ENCODE measurements at regions not wholly inside any gene's neighbourhood (a gene's known extent, or its start where the extent isn't known, plus 50 kb on each side); places are given as distances from the start of the nearest gene placed in this dataset.
A peak's percentile ranks its signal among the peaks of the same experiment; 100 is the strongest.

DNA sequence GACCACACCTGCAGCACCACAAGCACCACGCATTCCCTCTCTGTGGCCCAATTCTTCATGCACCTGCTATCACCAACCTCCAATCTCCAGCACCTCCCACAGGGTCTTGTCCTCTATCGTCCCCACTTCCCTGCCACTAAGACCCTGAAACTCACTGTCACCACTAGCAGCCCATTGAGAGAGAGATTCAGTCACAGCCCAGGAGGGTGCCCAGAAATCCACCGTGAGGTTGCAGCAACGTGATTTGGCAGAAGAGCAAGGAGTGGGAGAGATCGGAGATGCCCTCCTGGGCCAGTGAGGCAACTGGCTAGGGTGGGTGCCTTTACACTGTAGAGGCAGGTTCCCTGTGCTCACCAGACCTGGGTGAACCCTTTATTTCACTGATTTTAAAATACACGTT lies 90.1 kb downstream of the ANKRD60 start:
- no peak for DNase-seq

DNA sequence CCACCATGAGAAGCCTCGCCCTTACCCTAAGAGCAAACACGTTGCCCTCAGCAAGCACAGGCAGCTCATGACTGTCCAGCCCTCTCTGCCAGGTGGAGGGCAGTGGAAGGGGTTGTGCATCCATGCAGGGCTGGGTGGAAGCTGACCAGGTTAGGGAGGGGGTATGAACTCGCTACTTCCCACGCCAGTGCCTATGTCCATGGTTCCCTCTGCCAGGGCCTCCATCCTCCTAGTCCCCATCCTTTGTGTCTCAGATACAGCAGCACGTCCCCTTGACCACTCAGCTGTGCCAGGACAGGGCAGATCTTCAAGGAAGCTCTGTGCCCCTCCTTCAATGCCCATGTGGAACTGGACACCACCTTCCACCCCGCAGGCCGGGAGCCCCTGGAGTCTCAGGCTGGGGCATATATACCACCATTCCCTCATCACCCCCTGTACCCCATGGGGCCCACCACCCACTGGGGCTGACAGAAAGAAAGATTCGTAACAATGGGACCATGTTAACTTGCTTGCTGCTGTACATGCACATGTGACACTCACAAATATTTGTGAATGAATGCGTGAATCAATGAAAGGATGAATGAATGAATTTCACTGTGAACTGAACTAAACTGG lies 90.7 kb downstream of the ANKRD60 start:
- DNase-seq: no peak

GRCh38 chr20:58137236-58137635 lies 91.2 kb downstream of the ANKRD60 start:
- DNase-seq: no peak

GRCh38 chr20:58136149-58136484 lies 92.3 kb downstream of the ANKRD60 start:
- DNase-seq: no peak

DNA sequence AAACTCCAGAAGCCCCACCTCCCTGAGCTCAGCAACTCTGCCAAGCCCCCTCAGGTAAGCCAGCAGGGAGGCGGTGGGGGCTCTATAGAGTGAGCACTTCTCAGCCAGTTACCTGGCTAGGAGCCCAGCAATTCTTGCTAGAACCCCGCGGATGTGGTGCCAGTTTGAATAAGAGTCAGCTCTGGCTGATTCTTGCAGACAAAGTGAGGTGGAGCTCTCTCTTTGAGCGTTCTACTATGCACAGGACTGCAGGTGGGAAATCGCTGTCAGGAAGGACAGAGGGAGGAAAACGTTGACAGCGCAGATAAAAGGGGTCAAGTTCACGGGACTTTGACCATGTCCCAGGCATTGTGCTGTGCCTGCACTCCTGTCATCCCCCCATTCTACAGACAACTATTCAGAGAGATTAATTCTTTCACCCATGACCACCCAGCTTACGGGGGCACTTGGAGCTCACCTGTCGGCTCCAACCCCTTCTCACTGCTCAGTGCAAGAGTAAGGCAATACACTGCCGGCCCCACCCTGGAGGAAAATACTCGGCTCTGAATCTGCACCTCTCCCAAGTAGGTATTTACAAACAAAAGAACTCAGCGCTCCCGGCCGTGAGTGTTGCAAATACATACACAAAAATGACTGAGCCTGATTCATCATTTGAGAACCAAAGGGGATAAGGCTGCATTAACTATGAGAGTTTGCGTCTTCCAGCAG lies 92.9 kb downstream of the ANKRD60 start:
- DNase-seq: no peak

DNA sequence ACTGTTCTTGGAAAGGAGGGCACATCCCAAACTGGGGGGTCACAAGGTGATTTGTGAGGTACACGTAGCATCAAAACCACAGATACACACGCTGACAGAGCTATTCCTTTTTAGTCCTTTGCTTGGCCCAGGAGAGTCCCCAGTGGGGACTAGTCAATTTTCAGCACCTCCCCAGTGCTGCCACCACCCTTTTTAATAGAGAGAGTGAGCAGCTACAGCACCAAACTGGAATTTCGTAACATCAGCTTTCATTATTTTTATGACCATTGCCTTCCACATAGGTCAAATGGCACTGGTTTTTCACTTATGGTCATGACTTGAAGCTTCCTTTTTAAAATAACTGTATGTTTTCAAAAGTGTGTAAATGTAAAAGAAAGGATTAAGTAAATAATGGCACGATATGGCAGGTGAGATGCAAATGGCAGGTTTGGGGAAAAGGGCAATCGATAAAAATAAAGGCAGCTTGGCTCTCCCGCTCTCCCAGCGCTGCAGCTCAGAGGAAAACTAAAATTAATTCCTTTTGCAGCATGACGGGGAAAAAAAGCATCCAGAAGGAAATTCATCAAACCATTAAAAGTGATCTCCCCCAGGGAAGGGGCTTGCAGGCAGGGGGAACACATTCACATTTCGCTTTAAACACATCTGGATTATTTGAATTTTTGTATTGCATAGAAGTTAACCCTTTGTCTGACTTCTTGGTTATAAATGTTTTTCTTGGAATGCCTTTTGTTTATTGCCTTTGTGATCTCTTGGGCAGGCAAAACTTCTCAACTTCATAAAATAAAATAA lies 95.2 kb downstream of the ANKRD60 start:
- DNase-seq: no peak

GRCh38 chr20:58131551-58132142 lies 96.8 kb downstream of the ANKRD60 start:
- DNase-seq: no peak

GRCh38 chr20:58131151-58131550 lies 97.3 kb downstream of the ANKRD60 start:
- no peak for DNase-seq

DNA sequence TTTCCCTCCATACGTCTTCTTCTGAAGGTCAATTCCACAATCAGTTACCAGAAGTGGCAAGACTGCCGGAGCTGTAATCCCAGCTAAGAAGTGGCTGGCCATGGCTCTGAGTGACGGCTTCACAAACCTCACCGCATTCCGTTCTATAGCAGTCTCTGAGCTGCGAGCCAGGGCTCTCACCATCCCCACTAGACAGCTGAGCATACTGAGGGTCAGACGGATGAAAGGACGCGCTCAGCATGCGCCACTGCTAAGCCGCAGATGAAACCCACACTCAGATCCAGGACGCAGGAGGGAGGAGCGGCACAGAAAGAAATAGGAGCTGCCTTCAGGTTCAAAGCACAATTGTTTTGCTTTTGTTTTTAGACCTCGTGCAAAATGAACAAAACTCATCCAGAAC lies 97.9 kb downstream of the ANKRD60 start:
- DNase-seq: no peak

- no peak for DNase-seq
These were observed 98.3 kb downstream of the ANKRD60 start for GRCh38 chr20:58130156-58130555.

DNA sequence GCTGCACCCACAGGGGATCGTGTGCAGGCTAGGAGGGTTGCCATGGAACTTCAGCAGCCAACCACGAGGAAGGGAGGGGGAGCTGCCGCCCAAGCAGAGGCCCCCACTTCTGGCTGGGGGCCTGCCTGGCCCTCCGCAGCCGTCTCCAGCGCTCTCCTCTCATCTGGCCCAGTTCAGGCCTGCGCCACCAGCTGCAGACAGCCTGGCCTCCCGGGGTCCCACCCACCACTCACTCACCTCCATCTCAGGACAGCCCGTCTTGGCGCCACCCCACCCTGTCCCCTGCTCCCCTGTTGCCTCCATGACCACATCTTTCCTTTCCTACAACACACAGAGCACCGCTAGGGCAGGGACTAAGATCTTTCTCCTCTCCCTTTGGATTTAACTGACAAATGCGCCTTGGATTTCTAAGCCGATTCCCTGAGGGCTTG lies 98.7 kb downstream of the ANKRD60 start:
- no peak for DNase-seq

DNA sequence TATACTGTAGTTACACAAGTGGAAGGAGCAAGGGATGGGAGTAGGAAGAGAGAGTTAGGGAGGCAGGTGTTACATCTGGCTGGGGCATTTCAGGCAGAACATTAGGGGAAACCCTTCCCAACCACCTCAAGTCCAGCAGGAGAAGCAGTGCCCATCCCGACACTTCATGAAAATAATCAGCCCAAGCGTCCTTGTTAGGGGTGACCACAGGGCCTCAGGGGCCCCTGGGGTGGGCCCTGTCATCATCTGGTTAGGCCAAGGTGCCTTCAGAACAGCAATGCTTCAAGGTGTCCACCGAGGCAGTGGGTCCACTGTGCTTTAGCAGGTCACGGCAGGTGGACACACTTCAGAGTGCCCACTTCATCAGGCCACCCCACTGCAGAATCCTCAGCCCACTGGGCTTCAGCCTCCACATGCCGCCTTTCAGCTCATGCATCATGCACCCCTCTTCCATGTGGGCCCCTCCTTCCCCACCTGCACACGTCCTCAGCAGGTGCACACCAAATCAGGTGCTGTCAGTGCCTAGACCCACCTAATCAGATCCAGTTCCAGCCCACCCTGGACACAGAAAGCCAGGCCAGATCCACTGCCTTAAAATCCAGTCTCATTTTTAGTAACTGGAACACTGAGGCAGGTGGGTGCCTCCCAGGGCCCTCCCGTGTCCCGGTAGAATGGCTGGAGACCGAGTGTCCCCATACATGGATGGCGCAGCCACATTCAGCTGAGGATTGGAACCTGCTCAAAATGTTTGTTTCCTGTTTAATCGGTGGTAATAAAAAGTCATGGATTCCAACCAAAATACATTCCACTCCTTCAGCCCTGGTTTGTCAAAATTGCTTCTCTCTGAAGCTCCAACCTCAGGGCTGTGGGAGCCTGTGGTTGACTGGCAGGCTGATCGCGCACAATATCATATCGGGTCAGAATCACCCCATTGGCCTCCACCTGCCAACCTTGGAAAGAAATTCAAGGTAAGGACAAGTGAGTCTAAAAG lies 99.5 kb downstream of the ANKRD60 start:
- DNase-seq: no peak

- peak in 1 of 2 experiments; percentile 20 for DNase-seq
These were observed 100.7 kb downstream of the ANKRD60 start for GRCh38 chr20:58127701-58128111.

DNA sequence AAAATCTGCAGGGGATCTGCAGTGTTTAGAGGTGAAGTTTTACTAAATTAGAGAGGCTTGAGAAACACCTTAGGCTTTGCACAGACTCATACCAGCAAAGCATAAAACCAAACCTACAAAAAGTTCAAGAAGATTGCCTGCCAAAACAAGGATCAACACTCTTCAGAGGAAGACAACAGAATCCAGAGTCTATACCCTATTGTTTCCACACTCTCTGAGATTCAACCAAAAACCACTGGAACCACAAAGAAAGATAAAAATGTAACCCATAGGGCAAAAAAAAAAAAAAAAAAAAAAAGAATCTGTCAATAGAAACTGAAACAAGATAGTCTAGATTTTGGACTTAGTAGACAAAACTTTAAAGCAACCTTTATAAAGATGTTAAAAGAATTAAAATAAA lies 102.7 kb downstream of the ANKRD60 start:
- DNase-seq: no peak

- no peak for DNase-seq
These were observed 110.5 kb downstream of the ANKRD60 start for GRCh38 chr20:58117944-58118343.

DNA sequence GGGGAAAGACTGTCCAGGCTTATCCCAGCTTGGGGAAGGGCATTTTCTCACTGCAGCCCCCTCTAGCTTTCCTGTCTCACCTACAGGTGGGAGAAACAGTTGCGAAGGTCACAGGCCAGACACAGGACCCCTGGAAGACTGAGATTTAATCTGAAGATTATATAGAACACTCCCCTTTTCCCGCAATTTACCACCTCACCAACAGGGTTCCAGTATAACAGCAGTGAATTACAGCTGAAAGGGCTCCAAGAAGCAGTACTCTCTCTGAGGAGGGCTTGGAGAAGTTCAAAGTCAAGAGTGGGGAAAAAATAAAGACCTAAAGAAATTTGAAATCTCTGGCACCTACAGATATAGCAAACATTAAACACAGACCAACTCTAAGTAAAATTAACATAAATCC lies 111.9 kb downstream of the ANKRD60 start:
- no peak for DNase-seq

GRCh38 chr20:58113716-58114115 lies 114.7 kb downstream of the ANKRD60 start:
- DNase-seq: no peak

- DNase-seq: no peak
These were observed 116.3 kb downstream of the ANKRD60 start for GRCh38 chr20:58112017-58112781.

DNA sequence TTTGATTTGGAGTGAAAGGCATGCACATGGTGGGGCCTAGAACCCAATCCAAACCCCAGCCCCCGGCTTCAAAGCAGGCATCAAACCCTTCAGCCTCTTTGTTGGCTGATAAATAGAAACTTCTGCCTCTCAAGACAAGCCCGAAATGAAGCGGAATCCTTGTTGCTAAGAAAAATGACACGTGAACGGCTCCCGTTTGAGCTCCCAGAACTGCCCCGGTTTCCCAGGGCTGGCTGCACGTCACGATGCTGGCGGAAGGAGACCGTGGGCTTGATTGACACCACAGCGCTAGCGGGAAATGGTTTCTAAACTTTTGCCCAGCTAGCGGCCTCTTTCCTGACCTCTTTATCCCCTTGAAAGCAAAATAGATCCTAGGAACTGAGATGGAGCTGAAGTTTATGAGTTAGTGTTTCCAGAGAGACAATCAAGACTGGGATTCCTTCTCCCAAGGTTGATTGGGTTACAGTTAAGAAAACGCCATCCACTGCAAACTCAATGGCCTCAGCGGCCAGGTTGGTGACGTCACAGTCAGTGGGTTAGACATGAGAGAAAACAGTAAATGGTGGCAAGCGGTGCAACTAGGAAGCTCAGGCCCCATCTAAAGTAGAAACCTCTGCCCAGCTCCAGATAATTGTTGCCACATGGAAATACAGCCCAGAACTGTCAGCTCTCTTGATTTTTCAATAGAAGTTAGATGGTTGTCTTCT lies 117.0 kb downstream of the ANKRD60 start:
- DNase-seq: no peak

DNA sequence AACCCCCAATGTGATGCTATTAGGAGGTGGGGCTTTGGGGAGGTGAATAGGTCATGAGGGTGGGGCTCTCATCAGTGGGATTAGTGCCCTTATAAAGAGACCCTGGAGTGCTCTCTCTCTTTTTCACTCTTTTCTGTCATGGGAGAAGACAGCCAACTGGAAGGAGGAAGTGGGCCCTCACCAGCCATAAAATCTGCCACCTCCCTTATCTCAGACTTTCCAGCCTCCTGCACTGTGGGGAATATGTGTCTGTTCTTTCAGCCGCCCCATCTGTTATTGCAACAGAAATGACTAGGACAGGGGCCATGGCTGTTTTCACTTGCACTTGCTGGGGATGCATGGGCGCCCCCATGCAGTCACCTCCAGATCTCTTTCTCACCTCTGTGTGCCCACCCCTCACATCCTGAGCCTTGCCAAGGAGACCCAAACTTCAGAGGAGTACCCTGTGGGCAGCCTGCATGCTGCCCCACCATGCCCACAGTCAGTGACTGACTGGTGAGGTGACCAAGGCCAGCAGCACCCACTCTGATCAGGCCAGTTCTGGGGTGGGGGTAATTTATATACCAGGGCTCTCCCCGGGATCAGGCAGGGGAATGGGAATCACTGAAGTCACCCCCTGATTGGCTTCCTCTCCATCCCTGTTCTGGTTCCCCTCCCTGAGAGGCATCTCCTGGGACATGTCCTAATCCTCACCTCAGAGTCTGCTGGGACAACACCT lies 118.4 kb downstream of the ANKRD60 start:
- no peak for DNase-seq
